B cell (primary cell): ENCODE measurements at regions not wholly inside any gene's neighbourhood (a gene's known extent, or its start where the extent isn't known, plus 50 kb on each side); places are given as distances from the start of the nearest gene placed in this dataset.

Source experiments
- ATAC-seq: fragments of 200-7000 bp; cut with Tn5 transposase; one replicate; pipeline ENCODE4 v1.10.0; 2021; ENCODE audit warnings: low read depth, mild to moderate bottlenecking, moderate number of reproducible peaks, moderate library complexity
- CTCF ChIA-PET: fragments of 350-600 bp; sonication (Branson Sonifier 250); formaldehyde crosslinking; loops from one replicate; lab custom pipeline; 2021; ENCODE audit warnings: antibody characterized with exemption, inconsistent platforms; lab: Charles Lee
- POLR2A ChIA-PET: fragments of 350-600 bp; sonication (Branson Sonifier 250); formaldehyde crosslinking; loops from one replicate; lab custom pipeline; 2021; ENCODE audit warnings: antibody characterized with exemption; lab: Charles Lee
- DNase-seq: peaks from one replicate; pipeline ENCODE4 v3.0.0; 2013
- H2AFZ ChIP-seq: 2 replicates; pipeline ENCODE4 v1.6.1; 2012; ENCODE audit warnings: mild to moderate bottlenecking, low read depth, low read length; ENCODE audit not compliant: insufficient read depth, poor library complexity, severe bottlenecking
- H3K27ac ChIP-seq, 2 donors: 1 replicate in 1 of 2; 2 replicates in 1 of 2; pipeline ENCODE4 v1.5.1; 2012 to 2013; ENCODE audit warnings: low read length in 2 of 2, mild to moderate bottlenecking in 2 of 2, moderate library complexity in 1 of 2
- H3K27me3 ChIP-seq, 4 experiments: fragments of 200-600 bp in 1 of 4; sonication (generic) in 1 of 4; replicated peaks in 1 of 4; 1 replicate in 2 of 4; 2 replicates in 2 of 4; pipeline versions ENCODE4 v1.6.1 to v1.7.0; 2013 to 2016; ENCODE audit warnings: low read length in 3 of 4, mild to moderate bottlenecking in 2 of 4, mixed read lengths in 1 of 4, moderate library complexity in 1 of 4; ENCODE audit not compliant: insufficient read depth in 4 of 4, control insufficient read depth in 3 of 4; ENCODE audit errors: control extremely low read depth in 1 of 4
- H3K36me3 ChIP-seq, 2 experiments: replicated peaks in 1 of 2; 1 replicate in 1 of 2; 2 replicates in 1 of 2; pipeline versions ENCODE4 v1.6.1 to v1.7.1; 2013; ENCODE audit warnings: low read length in 1 of 2; ENCODE audit not compliant: insufficient read depth in 2 of 2, control insufficient read depth in 1 of 2; ENCODE audit errors: control extremely low read depth in 1 of 2, extremely low read depth in 1 of 2
- H3K4me1 ChIP-seq, 2 donors: fragments of 200-600 bp in 1 of 2; sonication (generic) in 1 of 2; 1 replicate in 1 of 2; 2 replicates in 1 of 2; pipeline versions ENCODE4 v1.5.1 to v1.6.1; 2013 to 2017; ENCODE audit warnings: low read length in 2 of 2; ENCODE audit not compliant: control insufficient read depth in 2 of 2, insufficient read depth in 2 of 2
- H3K4me2 ChIP-seq: replicated peaks from 2 replicates; pipeline ENCODE3; 2012; ENCODE audit warnings: mild to moderate bottlenecking, low read depth, low read length; ENCODE audit not compliant: poor library complexity, severe bottlenecking
- H3K4me3 ChIP-seq, 5 experiments: fragments of 200-600 bp in 1 of 5; sonication (generic) in 1 of 5; 1 replicate in 3 of 5; 2 replicates in 2 of 5; pipeline versions ENCODE4 v1.5.1 to v1.7.0; 2011 to 2016; ENCODE audit warnings: low read length in 4 of 5, mild to moderate bottlenecking in 4 of 5, low read depth in 2 of 5, control low read depth in 1 of 5, moderate library complexity in 1 of 5; ENCODE audit not compliant: insufficient read depth in 1 of 5; ENCODE audit errors: control extremely low read depth in 1 of 5, extremely low read depth in 1 of 5
- H3K79me2 ChIP-seq: fragments of 200-600 bp; sonication (generic); one replicate; pipeline ENCODE4 v1.6.0; 2016; ENCODE audit warnings: low read length; ENCODE audit not compliant: control insufficient read depth, insufficient read depth
- H3K9ac ChIP-seq: fragments of 200-600 bp; sonication (generic); 2 replicates; pipeline ENCODE4 v1.6.1; 2017; ENCODE audit warnings: mild to moderate bottlenecking, low read length, moderate library complexity
- H3K9me3 ChIP-seq, 3 donors: one replicate each; pipeline versions ENCODE4 v1.6.1 to v1.7.1; 2013; ENCODE audit warnings: low read length in 2 of 3; ENCODE audit not compliant: control insufficient read depth in 2 of 3, insufficient read depth in 1 of 3; ENCODE audit errors: control extremely low read depth in 1 of 3
- H4K20me1 ChIP-seq: 2 replicates; pipeline ENCODE4 v1.6.0; 2012; ENCODE audit warnings: mild to moderate bottlenecking, low read length; ENCODE audit not compliant: insufficient read depth, control insufficient read depth, poor library complexity, severe bottlenecking
- H3K27ac Mint-ChIP-seq: one replicate; pipeline ENCODE4 v1.8.0; 2021; ENCODE audit warnings: mixed read lengths
- H3K27me3 Mint-ChIP-seq: one replicate; pipeline ENCODE4 v1.8.0; 2021; ENCODE audit warnings: mixed read lengths
- H3K4me1 Mint-ChIP-seq: one replicate; pipeline ENCODE4 v1.8.0; 2021; ENCODE audit warnings: mixed read lengths
- H3K4me3 Mint-ChIP-seq: one replicate; pipeline ENCODE4 v1.8.0; 2021; ENCODE audit warnings: mixed read lengths
- H3K9me3 Mint-ChIP-seq: one replicate; pipeline ENCODE4 v1.8.0; 2022; ENCODE audit warnings: mixed read lengths; ENCODE audit not compliant: insufficient read depth
- EZH2 ChIP-seq: IDR thresholded peaks from 2 replicates; pipeline ENCODE4 v1.6.1; 2012; ENCODE audit warnings: borderline replicate concordance, low read depth, mild to moderate bottlenecking, moderate library complexity, low read length; ENCODE audit not compliant: insufficient read depth, poor library complexity, severe bottlenecking
- WGBS: methylation state at CpG from one replicate; pipeline ENCODE4 v1.1.5; 2013; ENCODE audit warnings: missing lambda C conversion rate; ENCODE audit not compliant: insufficient coverage; 5-methylcytosine and 5-hydroxymethylcytosine counted together
- intact Hi-C: fragments of 100-400 bp; cut with micrococcal nuclease; formaldehyde crosslinking; loops from one replicate; pipeline ENCODE4 v1.10.0; 2022
- TF ChIP-seq, protein P1 (sequence below): fragments of 200-600 bp; IDR thresholded peaks from one replicate; pipeline ENCODE4 v1.8.0; 2022; ENCODE audit warnings: antibody characterized with exemption, mild to moderate bottlenecking

DNA sequence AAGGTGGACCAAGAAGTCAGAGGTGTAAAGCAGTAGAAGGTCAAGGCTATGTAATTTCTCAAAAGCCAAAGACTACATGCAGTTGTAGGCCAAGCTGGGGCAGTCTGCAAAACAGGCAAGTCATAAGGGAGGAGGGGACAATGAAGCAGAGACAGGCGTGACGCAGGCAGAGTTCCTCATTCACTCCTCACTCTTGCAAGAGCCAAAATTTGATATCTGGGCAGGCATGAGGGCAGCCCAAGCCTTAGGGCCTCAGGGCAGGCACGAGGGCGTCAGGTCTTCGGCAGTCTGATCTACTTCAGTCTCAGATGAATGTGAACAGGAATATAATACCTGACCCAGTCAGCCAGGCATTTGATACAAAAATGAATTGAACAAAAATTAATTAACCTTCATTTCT, 86.4 kb upstream of the AGA start:
- Histone ChIP-seq H3K27ac (no peak overlapping the region), H3K36me3 (no peaks in the 10 kb centered on the region), H3K9me3 (no peaks in the 10 kb centered on the region), H3K9ac (no peak overlapping the region), H3K4me2 (no peak overlapping the region), H3K4me1 (no peaks in the 10 kb centered on the region), H3K79me2 (no peaks in the 10 kb centered on the region), H3K4me3 (no peak overlapping the region), H4K20me1 (no peaks in the 10 kb centered on the region), H3K27me3 (no peaks in the 10 kb centered on the region), H2AFZ (no peak overlapping the region)
- DNase-seq, result no peak
- no peak overlapping the region for H3K27ac Mint-ChIP-seq
- no peaks in the 10 kb centered on the region for H3K27me3 Mint-ChIP-seq
- ChIA-PET POLR2A (no interaction called here), CTCF (no interaction called here)
- intact Hi-C loops, result no loop called here
- H3K4me3 Mint-ChIP-seq, result no peak overlapping the region
- H3K4me1 Mint-ChIP-seq, result no peaks in the 10 kb centered on the region
- TF ChIP-seq, protein P1, sequence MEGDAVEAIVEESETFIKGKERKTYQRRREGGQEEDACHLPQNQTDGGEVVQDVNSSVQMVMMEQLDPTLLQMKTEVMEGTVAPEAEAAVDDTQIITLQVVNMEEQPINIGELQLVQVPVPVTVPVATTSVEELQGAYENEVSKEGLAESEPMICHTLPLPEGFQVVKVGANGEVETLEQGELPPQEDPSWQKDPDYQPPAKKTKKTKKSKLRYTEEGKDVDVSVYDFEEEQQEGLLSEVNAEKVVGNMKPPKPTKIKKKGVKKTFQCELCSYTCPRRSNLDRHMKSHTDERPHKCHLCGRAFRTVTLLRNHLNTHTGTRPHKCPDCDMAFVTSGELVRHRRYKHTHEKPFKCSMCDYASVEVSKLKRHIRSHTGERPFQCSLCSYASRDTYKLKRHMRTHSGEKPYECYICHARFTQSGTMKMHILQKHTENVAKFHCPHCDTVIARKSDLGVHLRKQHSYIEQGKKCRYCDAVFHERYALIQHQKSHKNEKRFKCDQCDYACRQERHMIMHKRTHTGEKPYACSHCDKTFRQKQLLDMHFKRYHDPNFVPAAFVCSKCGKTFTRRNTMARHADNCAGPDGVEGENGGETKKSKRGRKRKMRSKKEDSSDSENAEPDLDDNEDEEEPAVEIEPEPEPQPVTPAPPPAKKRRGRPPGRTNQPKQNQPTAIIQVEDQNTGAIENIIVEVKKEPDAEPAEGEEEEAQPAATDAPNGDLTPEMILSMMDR, result no peak
- TF ChIP-seq EZH2, result no peak
- 73% methylated on average over 4 of the region's 5 CpGs for WGBS
- H3K9me3 Mint-ChIP-seq, result no peaks in the 10 kb centered on the region
- no peak for ATAC-seq

DNA sequence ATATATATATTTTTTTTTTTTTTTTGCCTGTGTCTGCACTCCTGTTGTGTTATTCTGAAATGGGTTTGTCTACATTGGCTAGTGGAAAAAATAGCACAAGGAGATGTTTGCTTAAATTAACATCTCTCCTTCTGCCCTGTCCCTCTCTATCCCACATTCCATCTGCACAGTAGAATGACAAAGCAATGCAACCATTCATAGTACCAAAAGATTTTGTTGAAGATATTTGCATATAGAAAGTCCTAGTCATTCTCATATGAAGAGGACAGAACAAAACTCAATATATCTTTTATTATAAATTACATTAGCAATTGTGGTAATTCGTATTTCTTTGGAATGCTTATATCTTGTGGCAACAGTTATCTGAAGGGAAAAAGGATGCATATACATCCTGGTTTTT, 88.3 kb upstream of the AGA start:
- Histone ChIP-seq H3K36me3 (no peaks in the 10 kb centered on the region), H4K20me1 (no peaks in the 10 kb centered on the region), H2AFZ (no peak overlapping the region), H3K4me2 (no peak overlapping the region), H3K27me3 (no peaks in the 10 kb centered on the region), H3K9ac (no peak overlapping the region), H3K79me2 (no peaks in the 10 kb centered on the region), H3K9me3 (peaks cover 0 to 2% (median 0%) of the 10 kb centered on the region in 3 donors), H3K4me3 (no peak overlapping the region), H3K27ac (no peak overlapping the region), H3K4me1 (no peaks in the 10 kb centered on the region)
- ATAC-seq (no peak), DNase-seq (no peak)
- H3K4me1 Mint-ChIP-seq, result no peaks in the 10 kb centered on the region
- no peaks in the 10 kb centered on the region for H3K27me3 Mint-ChIP-seq
- no peak overlapping the region for H3K4me3 Mint-ChIP-seq
- no peaks in the 10 kb centered on the region for H3K9me3 Mint-ChIP-seq
- no peak overlapping the region for H3K27ac Mint-ChIP-seq
- CTCF ChIA-PET, result no interaction called here
- no peak for TF ChIP-seq EZH2
- TF ChIP-seq, protein P1, result no peak
- POLR2A ChIA-PET, result no interaction called here
- no CpG with 5 or more reads among the region's 1 CpG for WGBS
- intact Hi-C loops, result no loop called here
